Fibroblast of pulmonary artery (primary cell): ENCODE measurements at regions not wholly inside any gene's neighbourhood (a gene's known extent, or its start where the extent isn't known, plus 50 kb on each side); places are given as distances from the start of the nearest gene placed in this dataset.

ENCODE experiments used
- DNase-seq: peaks from one replicate; pipeline ENCODE4 v3.0.0-alpha.2; 2010; ENCODE audit warnings: low read depth
- H3K4me3 ChIP-seq: replicated peaks from 2 replicates; pipeline ENCODE4 v1.5.1; 2011; ENCODE audit warnings: low read depth, mild to moderate bottlenecking, control low read depth, low read length, moderate library complexity
- TF ChIP-seq, protein P1 (sequence below): IDR thresholded peaks from 2 replicates; pipeline ENCODE4 v1.5.1; 2011; ENCODE audit warnings: mild to moderate bottlenecking, control low read depth, low read length, inconsistent platforms; ENCODE audit errors: missing control alignments

DNA sequence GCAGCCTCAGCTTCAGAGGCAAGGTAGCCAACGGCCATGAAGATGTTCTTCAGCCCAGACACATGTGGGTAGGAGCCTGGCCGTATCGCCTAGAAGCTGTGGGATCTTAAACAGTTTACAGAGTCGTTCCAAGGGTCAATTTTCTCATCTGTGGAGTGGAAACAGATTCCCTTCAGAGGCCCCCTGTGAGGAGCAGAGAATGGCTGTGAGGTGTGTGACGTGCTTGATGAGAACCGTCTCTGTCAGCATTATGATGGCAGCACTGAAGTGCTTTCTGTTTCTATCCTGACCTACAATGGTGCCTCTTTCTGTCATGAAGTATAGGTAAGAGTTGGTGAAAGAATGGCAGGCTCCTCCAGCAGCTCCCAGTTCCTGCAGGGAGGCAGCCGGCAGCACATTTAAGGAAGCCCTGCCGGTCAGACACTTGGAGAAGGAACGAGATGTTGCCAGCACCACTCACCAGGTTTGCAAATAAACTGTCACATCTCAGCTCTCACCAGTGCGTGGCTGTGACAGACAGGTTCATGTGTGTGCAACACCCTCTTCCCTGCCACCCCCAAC is 277.3 kb downstream of the FOXO1 start:
- DNase-seq = no peak
- no peak overlapping the region for H3K4me3 ChIP-seq
- TF ChIP-seq, protein P1, sequence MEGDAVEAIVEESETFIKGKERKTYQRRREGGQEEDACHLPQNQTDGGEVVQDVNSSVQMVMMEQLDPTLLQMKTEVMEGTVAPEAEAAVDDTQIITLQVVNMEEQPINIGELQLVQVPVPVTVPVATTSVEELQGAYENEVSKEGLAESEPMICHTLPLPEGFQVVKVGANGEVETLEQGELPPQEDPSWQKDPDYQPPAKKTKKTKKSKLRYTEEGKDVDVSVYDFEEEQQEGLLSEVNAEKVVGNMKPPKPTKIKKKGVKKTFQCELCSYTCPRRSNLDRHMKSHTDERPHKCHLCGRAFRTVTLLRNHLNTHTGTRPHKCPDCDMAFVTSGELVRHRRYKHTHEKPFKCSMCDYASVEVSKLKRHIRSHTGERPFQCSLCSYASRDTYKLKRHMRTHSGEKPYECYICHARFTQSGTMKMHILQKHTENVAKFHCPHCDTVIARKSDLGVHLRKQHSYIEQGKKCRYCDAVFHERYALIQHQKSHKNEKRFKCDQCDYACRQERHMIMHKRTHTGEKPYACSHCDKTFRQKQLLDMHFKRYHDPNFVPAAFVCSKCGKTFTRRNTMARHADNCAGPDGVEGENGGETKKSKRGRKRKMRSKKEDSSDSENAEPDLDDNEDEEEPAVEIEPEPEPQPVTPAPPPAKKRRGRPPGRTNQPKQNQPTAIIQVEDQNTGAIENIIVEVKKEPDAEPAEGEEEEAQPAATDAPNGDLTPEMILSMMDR = no peak

DNA sequence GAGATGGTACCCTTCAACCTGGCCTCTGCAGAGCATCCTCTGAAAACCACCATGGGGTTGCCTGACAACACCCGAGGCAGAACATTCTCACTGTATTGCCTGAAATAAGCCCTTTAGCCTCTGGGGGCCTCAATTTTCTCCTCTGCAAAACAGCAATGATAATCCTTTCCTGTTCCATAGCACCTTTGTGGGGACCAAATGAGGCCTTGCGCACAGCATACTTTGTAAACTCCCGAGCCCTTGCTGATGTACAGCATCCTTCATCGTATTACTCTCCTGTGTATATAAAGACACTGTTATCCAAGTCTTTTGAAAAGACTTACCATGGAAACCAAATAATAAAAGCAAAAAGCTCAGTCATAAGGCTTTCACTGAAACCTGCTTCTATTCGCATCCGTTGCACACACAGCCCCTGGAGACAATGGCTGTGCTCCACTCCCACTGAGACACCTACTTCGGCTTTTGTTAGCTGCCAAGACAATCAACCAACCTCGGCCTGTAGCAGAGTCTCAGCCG is 276.0 kb downstream of the FOXO1 start:
- no peak for DNase-seq

DNA sequence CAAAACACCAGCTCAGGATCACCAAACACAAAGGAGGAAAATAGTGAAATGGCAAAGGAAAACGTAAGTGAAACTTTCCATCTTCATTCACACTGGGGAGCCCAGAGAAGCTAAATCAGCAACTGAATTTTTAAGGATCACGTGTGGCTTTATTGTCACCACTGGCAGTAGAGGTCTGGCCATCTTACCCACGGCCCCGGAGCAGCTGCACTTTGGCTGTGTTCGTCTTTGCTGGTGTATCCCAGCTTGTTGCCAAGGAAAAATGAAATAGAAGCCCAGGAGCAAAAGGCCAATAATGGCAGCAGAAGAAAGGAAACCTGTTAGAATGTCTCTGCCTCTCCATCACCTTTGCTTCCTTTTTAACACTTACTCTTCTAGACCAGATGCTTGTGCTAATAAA is 274.7 kb downstream of the FOXO1 start:
- H3K4me3 ChIP-seq = no peak overlapping the region
- TF ChIP-seq, protein P1 = no peak
- no peak for DNase-seq

More for the DNA sequence above, 276.0 kb downstream of the FOXO1 start:
- TF ChIP-seq, protein P1 = no peak
- H3K4me3 ChIP-seq = no peak overlapping the region

DNA sequence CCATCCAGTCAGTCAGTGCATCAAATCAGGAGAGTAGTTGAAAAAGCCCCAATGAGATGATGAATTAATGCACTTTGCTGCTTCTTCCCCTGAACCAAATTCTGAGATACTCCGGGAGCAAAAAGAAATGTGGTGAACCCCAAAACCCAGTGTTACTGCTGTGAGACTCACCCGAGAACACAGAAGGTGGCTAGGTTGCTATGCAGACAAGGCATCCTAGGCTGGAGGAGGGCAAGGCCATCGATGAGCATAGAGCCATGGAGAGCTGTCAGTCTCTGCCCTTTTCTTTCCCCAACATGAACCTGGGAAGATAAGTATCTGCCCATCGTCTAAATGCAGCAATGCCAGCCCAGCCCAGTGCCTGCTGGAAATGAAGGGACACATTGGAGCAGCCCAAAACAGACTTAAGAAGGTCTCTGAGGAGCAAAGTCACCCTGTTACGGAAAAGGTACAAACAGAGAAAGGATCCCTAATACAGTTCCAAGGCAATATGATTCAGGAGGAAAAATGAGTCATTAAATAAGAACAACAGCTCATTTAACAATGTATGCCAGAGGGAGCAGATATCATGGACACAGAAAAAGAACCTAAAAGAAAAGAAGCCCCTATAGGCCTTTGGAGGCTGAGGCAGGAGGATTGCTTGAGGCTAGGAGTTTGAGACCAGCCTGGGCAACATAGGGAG is 272.0 kb downstream of the FOXO1 start:
- DNase-seq = peak; percentile 33
- TF ChIP-seq, protein P1 = no peak
- no peak overlapping the region for H3K4me3 ChIP-seq

DNA sequence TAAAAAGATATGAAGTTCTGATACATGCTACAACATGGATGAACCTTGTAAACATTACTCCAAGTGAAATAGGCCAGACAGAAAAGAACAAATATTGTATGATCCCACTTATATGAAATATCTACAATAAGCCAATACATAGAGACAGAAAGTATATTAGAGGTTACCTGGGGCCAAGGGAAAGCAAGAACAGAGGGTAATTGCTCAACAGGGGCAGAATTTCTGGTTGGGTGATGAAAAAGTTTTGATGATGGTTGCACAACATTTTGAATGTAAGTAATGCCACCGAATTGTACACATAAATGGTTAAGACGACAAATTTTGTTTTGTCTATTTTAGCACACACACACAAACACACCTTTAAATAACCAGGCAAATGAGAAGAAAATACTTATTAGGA is 268.4 kb downstream of the FOXO1 start:
- TF ChIP-seq, protein P1 = no peak
- no peak for DNase-seq
- no peak overlapping the region for H3K4me3 ChIP-seq

DNA sequence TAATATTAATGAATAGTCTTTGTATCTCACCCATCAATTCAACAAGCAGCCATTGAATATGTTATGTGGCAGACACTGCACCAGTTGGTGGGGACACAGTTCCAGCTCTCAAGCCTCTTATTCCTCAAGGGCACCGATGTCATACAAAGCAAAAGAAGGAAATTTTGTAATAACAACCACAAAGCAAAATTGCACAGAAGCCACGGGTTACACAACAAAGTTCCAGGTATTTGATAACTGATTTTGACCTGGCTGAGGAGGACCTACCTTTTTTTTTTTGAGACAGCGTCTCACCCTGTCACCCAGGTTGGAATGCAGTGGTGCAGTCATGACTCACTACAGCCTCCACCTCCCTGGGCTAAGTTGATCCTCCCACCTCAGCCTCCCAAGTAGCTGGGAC is 266.7 kb downstream of the FOXO1 start:
- TF ChIP-seq, protein P1 = no peak
- no peak for DNase-seq
- no peak overlapping the region for H3K4me3 ChIP-seq
